SU-DHL-6 (cell line): ENCODE measurements at regions not wholly inside any gene's neighbourhood (a gene's known extent, or its start where the extent isn't known, plus 50 kb on each side); places are given as distances from the start of the nearest gene placed in this dataset.

Source experiments
- H2AFZ ChIP-seq: fragments of 200-600 bp; sonication (generic); 2 replicates; pipeline ENCODE4 v1.6.1; 2014; ENCODE audit warnings: low read depth, mild to moderate bottlenecking, moderate library complexity, mixed read lengths, antibody characterized with exemption, low read length; ENCODE audit not compliant: severe bottlenecking
- H3F3A ChIP-seq: fragments of 200-600 bp; shearing (Covaris generic); 2 replicates; pipeline ENCODE4 v1.6.0; 2016; ENCODE audit warnings: antibody characterized with exemption, mild to moderate bottlenecking; ENCODE audit not compliant: insufficient read depth
- H3K27ac ChIP-seq: fragments of 200-600 bp; sonication (generic); 2 replicates; pipeline ENCODE4 v1.5.1; 2016; ENCODE audit warnings: low read depth, mild to moderate bottlenecking, low read length, moderate library complexity, mixed read lengths
- H3K27me3 ChIP-seq: fragments of 200-600 bp; sonication (generic), shearing (Covaris generic); 2 replicates; pipeline ENCODE4 v1.6.0; 2014; ENCODE audit warnings: mild to moderate bottlenecking, low read length
- H3K36me3 ChIP-seq: fragments of 200-600 bp; sonication (generic); 2 replicates; pipeline ENCODE4 v1.6.1; 2014; ENCODE audit warnings: mild to moderate bottlenecking, low read length, mixed read lengths
- H3K4me2 ChIP-seq: fragments of 300-600, 200-600 bp; shearing (Covaris generic), sonication (generic); 2 replicates; pipeline ENCODE4 v1.6.0; 2014; ENCODE audit warnings: low read length, low read depth, mild to moderate bottlenecking; ENCODE audit not compliant: poor library complexity, severe bottlenecking
- H3K4me3 ChIP-seq: fragments of 200-600 bp; sonication (generic); 2 replicates; pipeline ENCODE4 v1.5.1; 2014; ENCODE audit warnings: antibody characterized with exemption, low read length, mild to moderate bottlenecking, mixed read lengths; ENCODE audit not compliant: insufficient read depth, poor library complexity, severe bottlenecking
- H3K79me2 ChIP-seq: fragments of 200-600 bp; sonication (generic); 2 replicates; pipeline ENCODE4 v1.6.1; 2014; ENCODE audit warnings: mild to moderate bottlenecking, low read length, moderate library complexity; ENCODE audit not compliant: insufficient read depth
- H3K9ac ChIP-seq: fragments of 200-600 bp; sonication (generic); 2 replicates; pipeline ENCODE4 v1.7.0; 2014; ENCODE audit warnings: mild to moderate bottlenecking, low read length
- H3K9me2 ChIP-seq: fragments of 200-600 bp; sonication (generic); replicated peaks from 2 replicates; pipeline ENCODE4 v1.6.1; 2014; ENCODE audit warnings: low read length; ENCODE audit not compliant: insufficient read depth
- H3K9me3 ChIP-seq: fragments of 200-600 bp; sonication (generic); 2 replicates; pipeline ENCODE4 v1.6.1; 2014; ENCODE audit warnings: low read length, mixed read lengths; ENCODE audit not compliant: insufficient read depth
- H4K20me1 ChIP-seq: fragments of 200-600 bp; sonication (generic); 2 replicates; pipeline ENCODE4 v1.6.1; 2014; ENCODE audit warnings: low read depth, mild to moderate bottlenecking, antibody characterized with exemption, low read length, moderate library complexity, mixed read lengths
- CTCF ChIP-seq: fragments of 200-600 bp; sonication (generic); IDR thresholded peaks from one replicate; pipeline ENCODE4 v1.5.1; 2017; ENCODE audit warnings: antibody characterized with exemption, mild to moderate bottlenecking, low read length, moderate library complexity; ENCODE audit not compliant: insufficient read depth, poor library complexity, severe bottlenecking
- EZH2phosphoT487 ChIP-seq: fragments of 200-600 bp; sonication (generic), shearing (Covaris generic); conservative IDR thresholded peaks from 2 replicates; pipeline ENCODE4 v1.6.1; 2018; ENCODE audit warnings: mild to moderate bottlenecking, antibody characterized with exemption, low read length, moderate library complexity, mixed read lengths

GRCh38 chr18:78238404-78239089, 741.1 kb upstream of the SALL3 start:
- TF ChIP-seq CTCF (no peak), EZH2phosphoT487 (no peak)

GRCh38 chr18:78239090-78239457, 740.5 kb upstream of the SALL3 start:
- Histone ChIP-seq H4K20me1 (no peaks in the 10 kb centered on the region), H3K9me3 (no peaks in the 10 kb centered on the region), H3K9me2 (no peaks in the 10 kb centered on the region), H3K9ac (no peak overlapping the region), H3K4me3 (no peak overlapping the region), H3K27ac (no peak overlapping the region), H3K27me3 (no peaks in the 10 kb centered on the region), H2AFZ (no peak overlapping the region), H3K4me2 (no peak overlapping the region), H3K79me2 (no peaks in the 10 kb centered on the region), H3K36me3 (no peaks in the 10 kb centered on the region), H3F3A (no peaks in the 10 kb centered on the region)
- TF ChIP-seq EZH2phosphoT487 (no peak), CTCF (no peak)

More at GRCh38 chr18:78238404-78239089, 741.1 kb upstream of the SALL3 start:
- Histone ChIP-seq H4K20me1 (no peaks in the 10 kb centered on the region), H3K4me2 (no peak overlapping the region), H3F3A (no peaks in the 10 kb centered on the region), H3K9me2 (no peaks in the 10 kb centered on the region), H3K79me2 (no peaks in the 10 kb centered on the region), H3K36me3 (no peaks in the 10 kb centered on the region), H2AFZ (no peak overlapping the region), H3K9ac (no peak overlapping the region), H3K27me3 (no peaks in the 10 kb centered on the region), H3K27ac (no peak overlapping the region), H3K4me3 (no peak overlapping the region), H3K9me3 (no peaks in the 10 kb centered on the region)

- no peak overlapping the region for H2AFZ ChIP-seq
- no peak overlapping the region for H3K4me3 ChIP-seq
- no peak overlapping the region for H3K9ac ChIP-seq
- no peaks in the 10 kb centered on the region for H3K79me2 ChIP-seq
- no peak overlapping the region for H3K27ac ChIP-seq
- H3K36me3 ChIP-seq, result no peaks in the 10 kb centered on the region
- H3F3A ChIP-seq, result no peaks in the 10 kb centered on the region
- H3K9me2 ChIP-seq, result no peaks in the 10 kb centered on the region
- H3K27me3 ChIP-seq, result no peaks in the 10 kb centered on the region
- TF ChIP-seq CTCF (no peak), EZH2phosphoT487 (no peak)
- H3K4me2 ChIP-seq, result no peak overlapping the region
- no peaks in the 10 kb centered on the region for H3K9me3 ChIP-seq
- H4K20me1 ChIP-seq, result no peaks in the 10 kb centered on the region
These were observed 739.5 kb upstream of the SALL3 start for GRCh38 chr18:78240101-78240500.
